GM12878 (cell line): ENCODE measurements at regions not wholly inside any gene's neighbourhood (a gene's known extent, or its start where the extent isn't known, plus 50 kb on each side); places are given as distances from the start of the nearest gene placed in this dataset.

Experiments used
- ATAC-seq: fragments of 200-7000 bp; cut with Tn5 transposase; 3 replicates; pipeline ENCODE4 v1.9.1; 2020; ENCODE audit warnings: mild to moderate bottlenecking, moderate library complexity
- BruUV-seq: library from RNA; stranded (reverse); fragments of 400-500 nt; replicated peaks from 2 replicates; lab custom pipeline; 2021; lab: Mats Ljungman, UMichigan
- CTCF ChIA-PET: fragments of 300-600 bp; sonication (Branson Sonifier 250); formaldehyde crosslinking; extraction: SDS; loops from one replicate; lab custom pipeline; 2021; ENCODE audit warnings: inconsistent platforms; lab: Yijun Ruan, JAX
- POLR2A ChIA-PET: fragments of 350-600 bp; formaldehyde crosslinking; extraction: SDS; loops from one replicate; lab custom pipeline; 2021; ENCODE audit warnings: inconsistent platforms; lab: Charles Lee
- RAD21 ChIA-PET: fragments of 300-600 bp; sonication (Branson Sonifier 250); formaldehyde crosslinking; loops from one replicate; lab custom pipeline; 2023; ENCODE audit warnings: antibody characterized with exemption; ENCODE audit not compliant: unreplicated experiment; lab: Charles Lee
- SMC1A ChIA-PET: fragments of 300-600 bp; sonication (Branson Sonifier 250); formaldehyde crosslinking; loops from one replicate; lab custom pipeline; 2023; ENCODE audit not compliant: unreplicated experiment, uncharacterized antibody; lab: Charles Lee
- DNase-seq: peaks from one replicate; pipeline ENCODE4 v3.0.0-alpha.2; 2011; ENCODE audit warnings: low read depth, low spot score
- FAIRE-seq: peaks from 3 replicates; lab custom pipeline; 2011; peaks lifted over from hg19 to GRCh38; lab: Jason Lieb, UNC
- H2AFZ ChIP-seq: 2 replicates; pipeline ENCODE4 v1.6.0; 2011; ENCODE audit warnings: low read depth, low read length, control low read depth; ENCODE audit not compliant: control insufficient read depth
- H3K27ac ChIP-seq: 2 replicates; pipeline ENCODE4 v1.5.1; 2011; ENCODE audit warnings: control low read depth; ENCODE audit not compliant: control insufficient read depth, insufficient read depth
- H3K27me3 ChIP-seq, 2 experiments: replicated peaks in 1 of 2; 2 replicates each; pipeline versions ENCODE4 v1.6.0 to v1.6.1; 2011; ENCODE audit warnings: low read length in 1 of 2; ENCODE audit not compliant: control insufficient read depth in 2 of 2, insufficient read depth in 2 of 2
- H3K36me3 ChIP-seq, 2 experiments: 2 replicates each; pipeline ENCODE4 v1.5.1; 2011; ENCODE audit warnings: low read length in 1 of 2; ENCODE audit not compliant: control insufficient read depth in 2 of 2, insufficient read depth in 2 of 2
- H3K4me1 ChIP-seq: 2 replicates; pipeline ENCODE4 v1.6.1; 2011; ENCODE audit warnings: mild to moderate bottlenecking, low read length, moderate library complexity, mixed read lengths; ENCODE audit not compliant: control insufficient read depth, insufficient read depth
- H3K4me2 ChIP-seq: 2 replicates; pipeline ENCODE4 v1.6.0; 2011; ENCODE audit warnings: control low read depth; ENCODE audit not compliant: control insufficient read depth, insufficient read depth
- H3K4me3 ChIP-seq: fragments of 200-600 bp; sonication (generic); 2 replicates; pipeline ENCODE4 v1.5.1; 2016
- H3K79me2 ChIP-seq: 2 replicates; pipeline ENCODE4 v1.6.0; 2011; ENCODE audit warnings: low read length; ENCODE audit not compliant: control insufficient read depth, insufficient read depth
- H3K9ac ChIP-seq: 2 replicates; pipeline ENCODE4 v1.8.0; 2011; ENCODE audit warnings: low read length, control low read depth, mixed read lengths; ENCODE audit not compliant: control insufficient read depth, insufficient read depth
- H3K9me3 ChIP-seq: replicated peaks from 3 replicates; pipeline ENCODE4 v1.5.1; 2011; ENCODE audit warnings: mild to moderate bottlenecking, low read length; ENCODE audit not compliant: control insufficient read depth, insufficient read depth
- H4K20me1 ChIP-seq: 2 replicates; pipeline ENCODE4 v1.6.0; 2011; ENCODE audit not compliant: control insufficient read depth, insufficient read depth
- BRCA1 ChIP-seq: IDR thresholded peaks from 2 replicates; pipeline ENCODE4 v1.6.1; 2011; ENCODE audit warnings: low read depth, low read length, improper control_type of control experiment
- CBX3 ChIP-seq: fragments of 200-600 bp; sonication (generic); IDR thresholded peaks from 2 replicates; pipeline ENCODE4 v1.6.1; 2016; ENCODE audit warnings: low read depth, borderline replicate concordance
- ESRRA ChIP-seq: IDR thresholded peaks from 2 replicates; pipeline ENCODE4 v1.6.1; 2012; ENCODE audit warnings: mild to moderate bottlenecking, low read length, improper control_type of control experiment
- IRF3 ChIP-seq: fragments of 450-650 bp; IDR thresholded peaks from 2 replicates; pipeline ENCODE4 v1.6.1; 2014; ENCODE audit warnings: mild to moderate bottlenecking
- MYB ChIP-seq: fragments of 150-350 bp; IDR thresholded peaks from 2 replicates; pipeline ENCODE4 v1.6.1; 2014; ENCODE audit warnings: mild to moderate bottlenecking, low read depth, low read length, borderline replicate concordance
- SP1 ChIP-seq: IDR thresholded peaks from one replicate; pipeline ENCODE4 v1.6.1; 2011; ENCODE audit warnings: low read depth, low read length
- STAT1 ChIP-seq: fragments of 450-650 bp; conservative IDR thresholded peaks from 2 replicates; pipeline ENCODE4 v1.6.1; 2014; ENCODE audit warnings: antibody characterized with exemption, mild to moderate bottlenecking
- WGBS: methylation state at CpG from one replicate; pipeline ENCODE4 v1.1.6; 2016; ENCODE audit warnings: low lambda C conversion rate; ENCODE audit not compliant: insufficient replicate concordance, insufficient coverage; ENCODE audit errors: missing lambda C conversion rate; 5-methylcytosine and 5-hydroxymethylcytosine counted together
- in situ Hi-C: fragments of 300-500 bp; cut with MboI; formaldehyde crosslinking; loops from 9 replicates; pipeline ENCODE4 v1.14.3; 2018; ENCODE audit warnings: mixed read lengths
- intact Hi-C: fragments of 100-400 bp; cut with micrococcal nuclease; formaldehyde crosslinking; loops from one replicate; pipeline ENCODE4 v1.14.2; 2022; ENCODE audit not compliant: unreplicated experiment
- TF ChIP-seq, protein P1 (sequence below): fragments of 450-650 bp; IDR thresholded peaks from 2 replicates; pipeline ENCODE4 v1.6.1; 2018; ENCODE audit warnings: mild to moderate bottlenecking, low read depth, moderate library complexity; ENCODE audit not compliant: partially characterized antibody
- TF ChIP-seq, protein P2 (sequence below): fragments of 450-650 bp; IDR thresholded peaks from 2 replicates; pipeline ENCODE4 v1.6.1; 2016; ENCODE audit warnings: mild to moderate bottlenecking, moderate library complexity, borderline replicate concordance

- no peak for FAIRE-seq
- BruUV-seq: no TSS peak
- no peaks in the 10 kb centered on the region for H3K4me1 ChIP-seq
- H4K20me1 ChIP-seq: no peaks in the 10 kb centered on the region
- no peak for DNase-seq
- H3K79me2 ChIP-seq: no peaks in the 10 kb centered on the region
- H2AFZ ChIP-seq: no peak overlapping the region
- no peak overlapping the region for H3K9ac ChIP-seq
- intact Hi-C loops (no loop called here), in situ Hi-C loops (no loop called here)
- TF ChIP-seq BRCA1: no peak
- no peak for TF ChIP-seq MYB
- TF ChIP-seq STAT1: no peak
- 54% methylated on average over 1 of the region's 1 CpG for WGBS
- no peak overlapping the region for H3K4me3 ChIP-seq
- ATAC-seq: no peak
- H3K9me3 ChIP-seq: no peaks in the 10 kb centered on the region
- SMC1A ChIA-PET: interaction anchor here (0.8 kb wide), 1 partner anchor 10 kb away, joined by 3 read pairs; no protein-coding TSS in a partner anchor
- H3K36me3 ChIP-seq: no peaks in the 10 kb centered on the region
- H3K27me3 ChIP-seq: no peaks in the 10 kb centered on the region
- H3K27ac ChIP-seq: no peak overlapping the region
- RAD21 ChIA-PET: interaction anchor here (1.1 kb wide), 1 partner anchor 12 kb away, joined by 3 read pairs; no protein-coding TSS in a partner anchor
- CTCF ChIA-PET: interaction anchor here (1.0 to 2.3 kb wide), 2 partner anchors 11 to 14 kb away, joined by 3 to 10 read pairs; no protein-coding TSS in a partner anchor
- H3K4me2 ChIP-seq: no peak overlapping the region
- POLR2A ChIA-PET: no interaction called here
Measured at GRCh38 chr4:141335166-141335565, 114.5 kb downstream of the ZNF330 start.

DNA sequence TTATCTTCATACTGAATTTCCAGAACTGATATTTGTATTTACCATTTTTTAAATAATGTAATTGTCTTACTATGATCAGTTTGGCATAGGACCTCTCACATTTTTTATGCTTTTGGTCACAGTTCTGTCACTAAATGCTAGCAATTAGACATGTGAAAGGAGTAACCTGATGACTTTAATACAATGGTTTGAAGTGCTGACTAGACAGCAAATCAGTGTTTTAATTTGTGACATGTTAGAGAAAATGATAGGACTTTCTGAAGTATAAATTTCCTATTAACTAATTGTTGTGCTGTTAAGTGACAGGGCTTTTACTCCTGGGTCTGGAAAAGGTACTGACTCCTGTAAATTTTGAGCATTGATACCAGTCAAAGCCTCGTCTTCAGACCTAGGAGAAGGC, 117.5 kb downstream of the ZNF330 start:
- WGBS: 90% methylated on average over 1 of the region's 1 CpG
- Histone ChIP-seq H3K4me1 (no peaks in the 10 kb centered on the region), H3K4me3 (no peak overlapping the region), H3K27me3 (no peaks in the 10 kb centered on the region), H3K36me3 (no peaks in the 10 kb centered on the region), H3K79me2 (no peaks in the 10 kb centered on the region), H4K20me1 (no peaks in the 10 kb centered on the region), H3K9me3 (no peaks in the 10 kb centered on the region), H2AFZ (no peak overlapping the region), H3K9ac (no peak overlapping the region), H3K27ac (no peak overlapping the region), H3K4me2 (no peak overlapping the region)
- CTCF ChIA-PET: no interaction called here
- FAIRE-seq: peak; percentile 23
- RAD21 ChIA-PET: no interaction called here
- no peak for DNase-seq
- intact Hi-C loops: no loop called here
- in situ Hi-C loops: no loop called here
- BruUV-seq: no TSS peak
- POLR2A ChIA-PET: no interaction called here
- no peak for ATAC-seq
- SMC1A ChIA-PET: no interaction called here
- TF ChIP-seq ESRRA (no peak), SP1 (no peak), CBX3 (no peak), IRF3 (no peak)
- TF ChIP-seq, protein P1, sequence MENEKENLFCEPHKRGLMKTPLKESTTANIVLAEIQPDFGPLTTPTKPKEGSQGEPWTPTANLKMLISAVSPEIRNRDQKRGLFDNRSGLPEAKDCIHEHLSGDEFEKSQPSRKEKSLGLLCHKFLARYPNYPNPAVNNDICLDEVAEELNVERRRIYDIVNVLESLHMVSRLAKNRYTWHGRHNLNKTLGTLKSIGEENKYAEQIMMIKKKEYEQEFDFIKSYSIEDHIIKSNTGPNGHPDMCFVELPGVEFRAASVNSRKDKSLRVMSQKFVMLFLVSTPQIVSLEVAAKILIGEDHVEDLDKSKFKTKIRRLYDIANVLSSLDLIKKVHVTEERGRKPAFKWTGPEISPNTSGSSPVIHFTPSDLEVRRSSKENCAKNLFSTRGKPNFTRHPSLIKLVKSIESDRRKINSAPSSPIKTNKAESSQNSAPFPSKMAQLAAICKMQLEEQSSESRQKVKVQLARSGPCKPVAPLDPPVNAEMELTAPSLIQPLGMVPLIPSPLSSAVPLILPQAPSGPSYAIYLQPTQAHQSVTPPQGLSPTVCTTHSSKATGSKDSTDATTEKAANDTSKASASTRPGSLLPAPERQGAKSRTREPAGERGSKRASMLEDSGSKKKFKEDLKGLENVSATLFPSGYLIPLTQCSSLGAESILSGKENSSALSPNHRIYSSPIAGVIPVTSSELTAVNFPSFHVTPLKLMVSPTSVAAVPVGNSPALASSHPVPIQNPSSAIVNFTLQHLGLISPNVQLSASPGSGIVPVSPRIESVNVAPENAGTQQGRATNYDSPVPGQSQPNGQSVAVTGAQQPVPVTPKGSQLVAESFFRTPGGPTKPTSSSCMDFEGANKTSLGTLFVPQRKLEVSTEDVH: no peak
- TF ChIP-seq, protein P2, sequence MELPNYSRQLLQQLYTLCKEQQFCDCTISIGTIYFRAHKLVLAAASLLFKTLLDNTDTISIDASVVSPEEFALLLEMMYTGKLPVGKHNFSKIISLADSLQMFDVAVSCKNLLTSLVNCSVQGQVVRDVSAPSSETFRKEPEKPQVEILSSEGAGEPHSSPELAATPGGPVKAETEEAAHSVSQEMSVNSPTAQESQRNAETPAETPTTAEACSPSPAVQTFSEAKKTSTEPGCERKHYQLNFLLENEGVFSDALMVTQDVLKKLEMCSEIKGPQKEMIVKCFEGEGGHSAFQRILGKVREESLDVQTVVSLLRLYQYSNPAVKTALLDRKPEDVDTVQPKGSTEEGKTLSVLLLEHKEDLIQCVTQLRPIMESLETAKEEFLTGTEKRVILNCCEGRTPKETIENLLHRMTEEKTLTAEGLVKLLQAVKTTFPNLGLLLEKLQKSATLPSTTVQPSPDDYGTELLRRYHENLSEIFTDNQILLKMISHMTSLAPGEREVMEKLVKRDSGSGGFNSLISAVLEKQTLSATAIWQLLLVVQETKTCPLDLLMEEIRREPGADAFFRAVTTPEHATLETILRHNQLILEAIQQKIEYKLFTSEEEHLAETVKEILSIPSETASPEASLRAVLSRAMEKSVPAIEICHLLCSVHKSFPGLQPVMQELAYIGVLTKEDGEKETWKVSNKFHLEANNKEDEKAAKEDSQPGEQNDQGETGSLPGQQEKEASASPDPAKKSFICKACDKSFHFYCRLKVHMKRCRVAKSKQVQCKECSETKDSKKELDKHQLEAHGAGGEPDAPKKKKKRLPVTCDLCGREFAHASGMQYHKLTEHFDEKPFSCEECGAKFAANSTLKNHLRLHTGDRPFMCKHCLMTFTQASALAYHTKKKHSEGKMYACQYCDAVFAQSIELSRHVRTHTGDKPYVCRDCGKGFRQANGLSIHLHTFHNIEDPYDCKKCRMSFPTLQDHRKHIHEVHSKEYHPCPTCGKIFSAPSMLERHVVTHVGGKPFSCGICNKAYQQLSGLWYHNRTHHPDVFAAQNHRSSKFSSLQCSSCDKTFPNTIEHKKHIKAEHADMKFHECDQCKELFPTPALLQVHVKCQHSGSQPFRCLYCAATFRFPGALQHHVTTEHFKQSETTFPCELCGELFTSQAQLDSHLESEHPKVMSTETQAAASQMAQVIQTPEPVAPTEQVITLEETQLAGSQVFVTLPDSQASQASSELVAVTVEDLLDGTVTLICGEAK: no peak
